ENCODE measurements at regions not wholly inside any gene's neighbourhood (a gene's known extent, or its start where the extent isn't known, plus 50 kb on each side); places are given as distances from the start of the nearest gene placed in this dataset.

DNA sequence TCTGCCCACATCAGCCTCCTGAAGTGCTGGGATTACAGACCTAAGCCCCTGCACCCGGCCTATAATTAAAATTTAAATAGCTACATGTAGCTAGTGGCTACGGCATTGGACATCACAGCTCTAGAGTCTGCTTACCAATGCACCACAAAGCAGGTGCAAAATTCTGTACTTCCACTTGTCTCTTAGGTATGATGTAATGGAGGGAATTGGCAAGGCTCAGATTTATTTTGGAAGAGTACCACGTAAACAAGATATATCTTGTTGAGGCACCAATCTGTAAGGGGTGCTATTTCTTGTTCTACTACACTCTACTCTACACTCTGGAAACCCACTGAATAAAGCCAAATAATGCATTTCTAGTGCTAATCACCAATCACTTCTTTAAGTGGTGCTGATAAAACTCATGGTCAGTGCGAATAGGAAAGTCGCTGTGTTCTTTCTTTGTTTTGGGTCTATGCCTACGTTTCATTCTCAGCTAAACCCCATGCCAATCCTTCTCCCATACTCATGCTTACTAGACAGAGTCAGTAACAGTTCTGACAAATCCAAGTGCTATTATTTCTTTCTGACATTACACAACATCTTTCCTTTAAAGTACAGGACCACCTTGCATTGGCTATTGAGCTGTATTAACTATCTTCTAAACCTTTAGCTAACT, 92.3 kb downstream of the GC start:
- no peak for DNase-seq
- H3K4me3 ChIP-seq (ENCODE audit: low read length in 3 of 3): no peak overlapping the region
- intact Hi-C loops (cut with DNase I): no loop called here
- FAIRE-seq: no peak
- no peaks in the 10 kb centered on the region for H3K4me1 ChIP-seq (ENCODE audit: control insufficient read depth in 2 of 3, insufficient read depth in 2 of 3, low read depth in 1 of 3, low read length in 3 of 3)
- H3K9me3 ChIP-seq (ENCODE audit: control insufficient read depth in 2 of 3, insufficient read depth in 1 of 3, low read length in 3 of 3): no peaks in the 10 kb centered on the region
- no peaks in the 10 kb centered on the region for H3K27me3 ChIP-seq (ENCODE audit: control insufficient read depth, insufficient read depth, low read length)
- no peak overlapping the region for H3K27ac ChIP-seq (ENCODE audit: low read depth in 2 of 2, low read length in 2 of 2)
- TF ChIP-seq, protein P1, sequence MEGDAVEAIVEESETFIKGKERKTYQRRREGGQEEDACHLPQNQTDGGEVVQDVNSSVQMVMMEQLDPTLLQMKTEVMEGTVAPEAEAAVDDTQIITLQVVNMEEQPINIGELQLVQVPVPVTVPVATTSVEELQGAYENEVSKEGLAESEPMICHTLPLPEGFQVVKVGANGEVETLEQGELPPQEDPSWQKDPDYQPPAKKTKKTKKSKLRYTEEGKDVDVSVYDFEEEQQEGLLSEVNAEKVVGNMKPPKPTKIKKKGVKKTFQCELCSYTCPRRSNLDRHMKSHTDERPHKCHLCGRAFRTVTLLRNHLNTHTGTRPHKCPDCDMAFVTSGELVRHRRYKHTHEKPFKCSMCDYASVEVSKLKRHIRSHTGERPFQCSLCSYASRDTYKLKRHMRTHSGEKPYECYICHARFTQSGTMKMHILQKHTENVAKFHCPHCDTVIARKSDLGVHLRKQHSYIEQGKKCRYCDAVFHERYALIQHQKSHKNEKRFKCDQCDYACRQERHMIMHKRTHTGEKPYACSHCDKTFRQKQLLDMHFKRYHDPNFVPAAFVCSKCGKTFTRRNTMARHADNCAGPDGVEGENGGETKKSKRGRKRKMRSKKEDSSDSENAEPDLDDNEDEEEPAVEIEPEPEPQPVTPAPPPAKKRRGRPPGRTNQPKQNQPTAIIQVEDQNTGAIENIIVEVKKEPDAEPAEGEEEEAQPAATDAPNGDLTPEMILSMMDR (IDR thresholded peaks at IDR 0.05; ENCODE audit: borderline replicate concordance, extremely low read depth, insufficient read depth): no peak
- H3K36me3 ChIP-seq (ENCODE audit: control insufficient read depth in 2 of 3, insufficient read depth in 3 of 3, low read length in 3 of 3): no peaks in the 10 kb centered on the region
- H3K9ac ChIP-seq (ENCODE audit: low read length in 3 of 3): no peak overlapping the region

DNA sequence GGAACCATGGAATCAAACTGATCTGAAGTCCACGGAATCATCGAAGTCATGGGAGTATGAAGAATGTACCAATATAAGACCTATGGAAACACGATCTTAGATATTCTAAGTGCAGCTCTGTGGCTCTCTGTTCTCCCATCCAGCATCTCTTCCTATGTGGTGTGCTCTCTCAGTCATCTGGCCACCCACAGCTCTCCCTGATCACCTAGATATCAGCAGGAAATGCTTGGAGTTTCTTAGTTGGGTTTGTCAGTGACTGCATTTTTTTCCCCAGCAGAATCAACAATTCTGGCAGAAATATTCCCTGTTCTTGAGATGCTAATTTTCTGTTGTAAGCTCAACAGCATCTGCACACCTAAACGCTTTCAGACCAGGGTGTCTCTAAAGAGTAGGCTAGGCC, 94.1 kb downstream of the GC start:
- TF ChIP-seq, protein P1 (IDR thresholded peaks at IDR 0.05; ENCODE audit: borderline replicate concordance, extremely low read depth, insufficient read depth): no peak
- H3K9ac ChIP-seq (ENCODE audit: low read length in 3 of 3): no peak overlapping the region
- no peak overlapping the region for H3K27ac ChIP-seq (ENCODE audit: low read depth in 2 of 2, low read length in 2 of 2)
- FAIRE-seq (no peak), DNase-seq (no peak)
- no peaks in the 10 kb centered on the region for H3K9me3 ChIP-seq (ENCODE audit: control insufficient read depth in 2 of 3, insufficient read depth in 1 of 3, low read length in 3 of 3)
- no peak overlapping the region for H3K4me3 ChIP-seq (ENCODE audit: low read length in 3 of 3)
- no peaks in the 10 kb centered on the region for H3K27me3 ChIP-seq (ENCODE audit: control insufficient read depth, insufficient read depth, low read length)
- H3K4me1 ChIP-seq (ENCODE audit: control insufficient read depth in 2 of 3, insufficient read depth in 2 of 3, low read depth in 1 of 3, low read length in 3 of 3): no peaks in the 10 kb centered on the region
- no peaks in the 10 kb centered on the region for H3K36me3 ChIP-seq (ENCODE audit: control insufficient read depth in 2 of 3, insufficient read depth in 3 of 3, low read length in 3 of 3)
- intact Hi-C loops (cut with DNase I): no loop called here

DNA sequence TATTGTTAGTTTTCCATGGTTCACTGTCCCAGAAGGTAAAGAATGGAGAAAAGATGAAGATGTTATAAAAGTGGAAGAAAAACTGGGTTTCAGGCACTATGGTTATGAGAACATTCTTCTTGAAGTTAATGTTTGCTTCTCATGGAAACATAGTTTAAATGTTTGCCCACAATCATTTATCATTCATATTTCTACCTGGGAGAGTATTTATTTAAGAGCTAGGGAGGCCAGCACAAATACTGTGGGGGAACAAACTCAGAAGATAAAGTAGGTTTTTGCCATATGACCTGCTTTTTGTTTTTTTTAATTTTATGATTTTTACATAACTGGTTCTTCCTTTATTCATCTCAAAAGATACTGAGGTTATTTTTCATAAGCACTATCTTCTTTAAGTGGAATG, 96.8 kb downstream of the GC start:
- no peaks in the 10 kb centered on the region for H3K4me1 ChIP-seq (ENCODE audit: control insufficient read depth in 2 of 3, insufficient read depth in 2 of 3, low read depth in 1 of 3, low read length in 3 of 3)
- no peak for FAIRE-seq
- DNase-seq: no peak
- no peak overlapping the region for H3K4me3 ChIP-seq (ENCODE audit: low read length in 3 of 3)
- TF ChIP-seq, protein P1 (IDR thresholded peaks at IDR 0.05; ENCODE audit: borderline replicate concordance, extremely low read depth, insufficient read depth): no peak
- H3K27ac ChIP-seq (ENCODE audit: low read depth in 2 of 2, low read length in 2 of 2): no peak overlapping the region
- no peak overlapping the region for H3K9ac ChIP-seq (ENCODE audit: low read length in 3 of 3)
- no peaks in the 10 kb centered on the region for H3K9me3 ChIP-seq (ENCODE audit: control insufficient read depth in 2 of 3, insufficient read depth in 1 of 3, low read length in 3 of 3)
- H3K27me3 ChIP-seq (ENCODE audit: control insufficient read depth, insufficient read depth, low read length): no peaks in the 10 kb centered on the region
- intact Hi-C loops (cut with DNase I): no loop called here
- no peaks in the 10 kb centered on the region for H3K36me3 ChIP-seq (ENCODE audit: control insufficient read depth in 2 of 3, insufficient read depth in 3 of 3, low read length in 3 of 3)

DNA sequence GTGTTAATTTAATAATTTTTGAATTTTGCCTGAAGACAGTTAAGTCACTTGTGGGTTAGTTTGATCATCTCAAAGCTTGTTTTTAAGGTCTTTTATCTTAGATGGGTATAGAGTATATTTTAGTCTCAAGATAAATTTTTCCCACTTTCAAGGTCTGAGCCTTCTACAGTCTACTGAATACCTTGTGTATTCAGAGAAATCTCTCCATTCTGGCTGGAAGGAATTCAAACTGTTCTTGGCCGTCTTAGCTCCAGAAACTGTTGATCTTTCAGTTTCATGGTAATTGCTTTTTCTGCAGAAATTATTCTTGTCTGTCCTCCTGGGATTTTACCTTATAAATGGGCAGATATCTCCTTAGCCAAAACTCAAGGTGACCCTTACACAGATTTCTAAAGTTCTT, 97.9 kb downstream of the GC start:
- H3K9me3 ChIP-seq (ENCODE audit: control insufficient read depth in 2 of 3, insufficient read depth in 1 of 3, low read length in 3 of 3): no peaks in the 10 kb centered on the region
- TF ChIP-seq, protein P1 (IDR thresholded peaks at IDR 0.05; ENCODE audit: borderline replicate concordance, extremely low read depth, insufficient read depth): no peak
- no peaks in the 10 kb centered on the region for H3K36me3 ChIP-seq (ENCODE audit: control insufficient read depth in 2 of 3, insufficient read depth in 3 of 3, low read length in 3 of 3)
- intact Hi-C loops (cut with DNase I): no loop called here
- no peak overlapping the region for H3K27ac ChIP-seq (ENCODE audit: low read depth in 2 of 2, low read length in 2 of 2)
- FAIRE-seq (no peak), DNase-seq (no peak)
- no peak overlapping the region for H3K9ac ChIP-seq (ENCODE audit: low read length in 3 of 3)
- no peaks in the 10 kb centered on the region for H3K4me1 ChIP-seq (ENCODE audit: control insufficient read depth in 2 of 3, insufficient read depth in 2 of 3, low read depth in 1 of 3, low read length in 3 of 3)
- H3K27me3 ChIP-seq (ENCODE audit: control insufficient read depth, insufficient read depth, low read length): no peaks in the 10 kb centered on the region
- no peak overlapping the region for H3K4me3 ChIP-seq (ENCODE audit: low read length in 3 of 3)
